Cardiac septum (tissue), 1 donor: ENCODE measurements at regions not wholly inside any gene's neighbourhood (a gene's known extent, or its start where the extent isn't known, plus 50 kb on each side); places are given as distances from the start of the nearest gene placed in this dataset.
"Not testable (repeated sequence)": the region's sequence is repeated elsewhere in the genome, so short reads cannot be mapped to it uniquely, and the experiment has no call there.

Experiments
- DNase-seq: peaks from one replicate; pipeline ENCODE4 v3.0.0-alpha.2; 2020; ENCODE audit warnings: low spot score
- intact Hi-C: fragments of 100-400 bp; cut with DNase I; formaldehyde crosslinking; loops from one replicate; pipeline ENCODE4 v1.14.0; 2022
- donor health status: DM: no; HTN: no; CAD: no.

DNA sequence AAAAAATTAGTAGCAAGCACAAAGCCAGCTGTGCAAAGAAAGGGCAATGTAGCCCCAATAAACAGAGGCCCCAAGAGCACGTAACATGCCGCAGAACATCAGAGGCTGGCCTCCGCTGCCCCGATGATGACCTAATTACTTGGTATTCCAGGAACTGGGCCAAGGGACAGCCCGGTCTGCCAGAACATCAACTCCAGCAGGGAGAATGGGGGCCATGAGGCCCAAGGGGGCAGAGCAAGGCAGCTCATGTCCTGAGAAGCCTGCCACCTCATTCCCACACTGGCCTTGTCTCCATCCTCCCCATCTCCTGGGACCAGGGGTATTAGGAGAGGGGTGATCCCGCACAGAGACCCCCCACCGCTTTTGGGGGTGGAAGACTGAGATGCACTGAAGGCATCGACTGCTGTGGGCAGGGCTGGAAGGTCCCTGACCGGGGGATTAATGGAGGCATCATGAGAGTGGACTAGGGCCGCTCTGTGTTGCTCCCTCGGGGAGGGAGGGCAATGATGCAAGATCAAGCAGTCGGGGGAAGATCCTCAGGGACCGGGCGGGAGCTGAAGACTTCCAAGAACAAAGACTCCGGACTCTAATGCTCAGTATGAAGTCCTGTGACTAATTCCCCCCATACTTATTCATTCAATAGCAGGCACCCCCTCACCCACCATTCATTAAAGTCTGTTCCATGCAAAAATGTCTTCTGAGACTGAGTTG is 192.3 kb downstream of the BCL2L11 start:
- DNase-seq, intact Hi-C loops: not testable (repeated sequence)

DNA sequence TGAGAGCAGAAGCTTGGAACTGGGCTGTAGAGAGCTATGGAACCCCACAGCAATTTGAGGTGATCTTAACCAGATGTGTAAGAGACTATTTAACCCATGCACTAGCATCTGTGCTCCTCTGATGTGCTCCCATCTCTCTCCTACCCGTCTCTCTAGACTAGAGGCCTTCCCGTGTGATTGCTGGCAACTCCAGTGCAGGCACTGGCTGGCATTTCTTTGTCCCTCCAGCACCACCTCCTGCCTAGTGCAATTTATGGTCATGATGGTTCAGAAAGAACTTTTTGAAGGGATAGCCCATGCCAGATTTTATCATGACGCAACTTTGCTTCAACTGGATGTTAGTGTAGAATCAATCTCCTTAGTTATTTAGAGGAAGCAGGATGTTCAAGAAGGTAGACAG is 193.0 kb downstream of the BCL2L11 start:
- DNase-seq, intact Hi-C loops: not testable (repeated sequence)

DNA sequence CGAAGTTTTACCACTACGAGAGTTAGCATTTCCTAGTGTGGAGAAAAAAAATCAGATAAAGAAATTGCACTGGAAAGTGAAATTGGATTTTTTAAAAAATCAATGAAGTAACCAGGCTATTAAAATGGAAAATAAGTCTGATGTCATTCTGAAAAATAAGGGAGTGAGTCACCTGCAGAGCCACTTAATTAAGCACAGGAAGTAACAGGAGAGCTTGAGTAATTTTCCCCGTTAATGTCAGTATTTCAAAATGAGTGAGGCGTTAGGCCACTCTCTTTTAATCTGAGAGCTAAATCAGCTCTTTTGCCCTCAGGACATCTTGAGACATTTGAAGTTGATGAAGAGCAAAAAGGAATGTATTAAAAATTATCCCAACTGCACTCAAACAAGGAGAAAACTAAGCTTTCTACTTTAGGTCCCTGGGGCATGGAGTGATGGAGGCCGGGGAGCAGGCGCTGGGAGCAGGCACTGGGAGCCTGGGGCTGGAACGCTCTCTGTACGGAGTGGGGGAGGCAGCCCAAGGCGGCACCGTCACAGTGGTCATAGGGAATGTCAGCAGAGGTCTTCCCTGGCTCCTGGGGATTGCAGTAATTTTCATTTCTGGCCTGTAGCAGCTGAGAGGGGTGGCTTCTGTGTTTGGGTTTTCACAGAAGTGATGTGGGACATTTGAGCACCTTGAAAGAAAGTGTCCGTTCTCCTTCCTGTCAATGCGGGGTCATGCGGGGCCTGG is 194.6 kb downstream of the BCL2L11 start:
- intact Hi-C loops, DNase-seq: not testable (repeated sequence)

DNA sequence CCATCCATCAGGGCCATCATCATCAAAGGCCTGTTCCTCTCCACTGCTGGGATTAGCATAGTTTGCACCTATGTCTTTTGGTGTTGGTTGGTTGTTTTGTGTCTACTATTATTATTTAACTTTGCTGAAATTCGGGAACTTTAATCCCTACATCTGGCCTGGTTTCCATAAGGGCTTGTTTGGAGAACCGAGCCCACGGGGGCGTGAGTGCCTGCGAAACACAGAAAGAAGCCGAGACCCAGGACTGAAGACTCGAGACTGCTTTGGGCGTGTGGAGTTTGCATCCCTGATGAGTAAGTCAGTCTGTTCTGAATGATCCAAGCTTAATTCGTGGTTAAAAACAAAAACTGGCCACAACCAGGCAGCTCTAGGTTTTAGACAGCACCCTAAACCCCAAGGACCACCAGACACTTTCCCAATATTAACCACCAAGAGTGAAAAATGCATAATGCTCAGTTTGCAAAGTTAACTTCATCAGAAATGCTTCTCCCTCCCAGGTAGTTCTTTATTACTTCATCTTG is 195.6 kb downstream of the BCL2L11 start:
- intact Hi-C loops, DNase-seq: not testable (repeated sequence)

DNA sequence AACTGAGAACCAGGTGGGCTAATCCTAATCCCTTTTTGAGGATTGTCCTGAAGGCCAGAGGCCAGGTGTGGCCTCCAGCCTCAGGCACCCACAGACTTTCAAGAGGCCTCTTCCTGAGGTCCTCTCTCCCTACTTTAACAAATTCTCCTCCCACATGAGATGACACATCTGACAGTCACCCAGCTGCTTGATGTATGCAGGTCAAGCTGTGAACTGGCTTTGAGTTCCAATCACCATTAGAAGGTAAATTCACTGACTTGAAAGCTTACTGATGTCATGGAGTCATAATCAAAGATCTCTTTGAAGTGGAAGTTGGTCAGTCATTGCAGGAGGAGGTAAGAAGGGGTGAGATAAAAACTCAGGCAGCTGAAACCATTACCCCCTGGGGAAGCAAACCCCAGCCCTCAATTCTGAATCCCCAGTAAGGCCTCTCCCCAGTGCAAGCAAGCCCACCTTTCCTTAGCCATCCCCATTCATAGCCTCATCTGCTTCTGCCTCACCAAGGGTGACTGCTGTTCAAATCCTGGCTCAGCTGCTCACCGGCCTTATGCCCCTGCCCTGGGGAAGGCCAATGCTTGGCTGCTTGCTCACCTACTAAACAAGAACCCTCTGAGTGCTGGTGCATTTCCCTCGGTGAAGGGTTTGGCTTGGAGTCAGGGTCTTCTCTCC is 196.3 kb downstream of the BCL2L11 start:
- DNase-seq, intact Hi-C loops: not testable (repeated sequence)

DNA sequence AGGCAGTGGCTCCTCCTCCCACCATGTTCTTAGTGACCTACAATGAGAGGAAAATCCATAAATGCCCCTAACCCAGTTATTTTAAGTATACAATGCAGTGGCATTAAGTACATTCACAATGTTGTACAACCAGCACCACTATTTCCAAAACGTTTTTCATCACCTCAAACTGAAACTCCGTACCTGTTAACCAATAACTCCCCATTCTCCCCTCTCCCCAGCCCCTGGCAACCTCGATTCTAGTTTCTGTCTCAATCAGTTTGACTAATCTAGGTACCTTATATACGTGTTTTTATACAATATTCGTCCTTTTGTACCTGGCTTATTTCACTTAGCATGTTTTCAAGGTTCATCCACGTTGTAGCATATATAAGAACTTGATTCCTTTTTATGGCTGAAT is 198.8 kb downstream of the BCL2L11 start:
- not testable (repeated sequence) for DNase-seq

DNA sequence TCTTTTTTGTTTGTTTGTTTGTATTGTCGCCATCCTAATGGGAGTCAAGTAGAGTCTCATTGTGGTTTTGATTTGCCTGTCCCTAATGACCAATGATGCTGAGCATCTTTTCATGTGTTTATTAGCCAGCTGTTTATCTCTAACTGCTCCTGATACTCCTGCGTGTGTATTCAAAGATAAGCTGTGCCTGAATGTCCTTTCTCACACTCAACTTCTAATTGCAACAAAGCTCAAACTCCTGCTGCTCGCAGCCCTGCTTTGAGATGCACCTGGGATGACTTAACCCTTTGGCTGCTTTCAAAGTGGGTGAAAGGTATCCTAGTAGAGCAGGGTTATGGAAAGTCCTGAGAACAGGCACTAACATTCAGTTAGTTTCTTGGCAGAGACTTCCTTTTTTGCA is 199.6 kb downstream of the BCL2L11 start:
- intact Hi-C loops, DNase-seq: not testable (repeated sequence)

More for the DNA sequence above, 198.8 kb downstream of the BCL2L11 start:
- intact Hi-C loops = not testable (repeated sequence)

DNA sequence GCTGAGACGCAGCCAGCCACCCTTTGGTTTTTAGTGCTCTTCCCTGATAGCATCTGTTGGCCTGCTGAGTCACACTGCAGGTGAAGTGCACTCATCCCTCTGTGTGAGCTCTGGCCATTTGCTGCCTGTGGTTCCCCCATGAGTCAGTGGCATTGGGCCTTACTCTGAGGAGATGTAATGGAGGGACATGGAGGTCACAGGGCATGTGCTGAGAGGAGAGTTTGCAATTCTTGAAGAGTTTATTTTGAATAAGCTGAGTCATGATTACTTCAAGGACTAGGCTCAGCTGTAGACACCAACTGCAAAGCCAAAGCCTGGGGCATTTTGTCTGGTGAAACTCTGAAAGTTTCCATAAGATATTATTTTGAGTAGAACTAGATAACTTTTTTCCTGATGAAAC is 200.3 kb downstream of the BCL2L11 start:
- DNase-seq = not testable (repeated sequence)

DNA sequence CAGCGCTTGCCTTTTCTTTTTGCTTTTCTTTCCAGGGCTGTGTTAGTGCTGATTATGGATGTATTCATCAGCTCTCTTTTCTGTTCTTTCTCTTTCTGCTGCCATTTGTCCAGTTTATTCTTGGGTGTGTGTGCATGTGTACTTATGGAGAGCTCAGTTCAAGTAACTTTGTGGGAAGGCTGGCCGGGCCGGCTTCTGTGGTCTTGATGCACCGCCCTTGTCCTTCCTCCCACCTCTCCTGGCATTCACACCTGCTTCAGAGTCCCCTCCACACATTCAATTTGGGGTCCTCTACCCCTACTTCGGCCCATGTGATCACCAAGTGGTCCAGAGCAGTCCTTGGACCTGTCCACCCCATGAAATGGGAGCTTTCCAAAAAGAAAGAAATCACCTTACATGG is 202.7 kb downstream of the BCL2L11 start:
- intact Hi-C loops, DNase-seq: not testable (repeated sequence)

More for the DNA sequence above, 200.3 kb downstream of the BCL2L11 start:
- intact Hi-C loops = not testable (repeated sequence)

DNA sequence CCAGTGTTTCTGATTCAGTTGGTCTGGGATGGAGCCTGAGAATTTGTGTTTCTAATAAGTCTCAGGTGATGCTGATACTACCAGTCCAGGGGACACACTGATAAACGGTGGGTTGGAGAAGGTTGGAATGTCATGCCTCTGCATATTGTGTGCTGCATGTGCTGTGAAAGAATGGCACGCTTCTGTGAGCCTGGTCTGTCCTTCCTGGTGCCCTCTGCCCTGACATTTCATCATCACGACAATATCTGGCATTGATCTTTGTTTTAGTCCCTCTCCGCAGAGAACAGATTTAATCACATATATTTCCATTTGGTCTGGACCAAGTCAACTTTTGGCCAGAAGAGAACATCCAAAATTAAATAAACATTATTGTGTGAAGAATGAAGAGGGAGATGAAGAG is 207.0 kb downstream of the BCL2L11 start:
- intact Hi-C loops, DNase-seq: not testable (repeated sequence)

DNA sequence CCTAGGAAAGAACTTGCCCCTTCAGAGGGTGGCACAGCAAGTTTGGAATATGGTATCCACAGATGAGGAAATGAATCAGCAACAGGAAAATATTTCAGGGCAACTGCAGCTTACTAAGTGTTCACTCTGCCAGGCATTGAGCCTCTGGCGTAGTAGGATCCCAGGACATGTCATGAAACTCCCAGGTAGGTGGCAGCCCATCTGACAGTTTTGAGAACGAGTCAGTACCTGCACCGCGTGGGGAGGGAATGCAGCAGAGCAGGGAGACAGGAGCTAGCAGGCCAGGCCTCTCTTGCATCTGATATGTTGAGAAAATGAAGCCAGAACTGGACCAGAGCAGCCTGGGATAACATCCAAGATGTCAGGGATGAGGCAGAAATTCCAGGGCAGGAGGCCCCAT is 208.6 kb downstream of the BCL2L11 start:
- intact Hi-C loops, DNase-seq: not testable (repeated sequence)

DNA sequence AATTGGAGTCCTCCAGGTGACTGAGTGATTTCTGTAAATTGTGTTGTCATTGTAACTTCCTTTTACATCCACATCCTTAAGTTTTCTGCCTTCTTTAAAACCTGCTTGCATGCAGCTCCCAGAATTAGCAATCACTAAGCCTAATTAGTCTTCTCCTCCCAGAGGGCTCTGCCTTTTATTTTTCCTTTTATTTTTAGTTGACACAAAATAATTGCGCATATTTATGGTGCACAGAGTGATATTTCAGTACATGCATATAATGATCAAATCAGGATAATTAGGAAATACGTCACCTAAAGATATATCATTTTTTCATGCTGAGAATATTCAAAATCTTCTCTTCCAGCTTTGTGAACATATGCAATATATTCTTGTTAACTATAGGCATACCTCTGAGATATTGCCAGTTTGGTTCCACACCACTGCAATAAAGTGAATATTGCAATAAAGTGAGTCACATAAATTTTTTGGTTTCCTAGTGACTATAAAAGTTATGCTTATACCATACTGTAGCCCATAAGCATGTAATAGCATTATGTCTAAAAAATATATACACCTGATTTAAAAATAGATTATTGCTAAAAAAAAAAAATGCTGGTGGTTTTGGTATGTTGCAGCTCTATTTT is 210.5 kb downstream of the BCL2L11 start:
- intact Hi-C loops, DNase-seq: not testable (repeated sequence)

DNA sequence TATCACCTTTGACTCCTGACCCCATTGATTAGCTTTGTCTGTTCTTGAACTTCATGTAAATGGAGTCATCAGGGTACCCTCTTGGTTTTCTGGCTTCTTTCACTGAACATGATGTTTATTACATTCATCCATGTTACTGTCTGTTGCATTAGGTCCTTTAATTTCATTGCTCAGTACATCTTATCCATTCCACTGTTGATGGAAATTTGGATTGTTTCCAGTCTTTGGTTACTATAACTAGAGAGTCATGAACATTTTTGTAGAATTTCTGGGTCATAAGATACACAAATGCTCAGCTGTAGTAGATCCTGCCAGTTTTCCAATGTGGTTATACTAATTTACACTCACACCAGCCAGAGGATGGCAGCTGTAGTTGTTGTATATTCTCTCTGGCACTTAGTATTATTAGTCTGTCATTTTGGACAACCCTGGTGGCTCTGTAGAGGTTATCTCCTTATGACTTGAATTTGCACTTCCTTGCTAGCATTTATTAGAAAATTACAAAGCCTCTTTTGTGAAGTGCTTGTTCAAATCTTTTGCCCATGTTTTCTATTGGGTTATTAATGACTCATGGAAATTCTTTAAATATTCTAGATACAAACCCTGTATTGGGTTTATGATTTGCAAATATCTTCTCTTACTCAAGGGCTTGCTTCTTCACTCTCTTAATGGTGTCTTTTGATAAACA is 214.7 kb downstream of the BCL2L11 start:
- intact Hi-C loops = not testable (repeated sequence)

DNA sequence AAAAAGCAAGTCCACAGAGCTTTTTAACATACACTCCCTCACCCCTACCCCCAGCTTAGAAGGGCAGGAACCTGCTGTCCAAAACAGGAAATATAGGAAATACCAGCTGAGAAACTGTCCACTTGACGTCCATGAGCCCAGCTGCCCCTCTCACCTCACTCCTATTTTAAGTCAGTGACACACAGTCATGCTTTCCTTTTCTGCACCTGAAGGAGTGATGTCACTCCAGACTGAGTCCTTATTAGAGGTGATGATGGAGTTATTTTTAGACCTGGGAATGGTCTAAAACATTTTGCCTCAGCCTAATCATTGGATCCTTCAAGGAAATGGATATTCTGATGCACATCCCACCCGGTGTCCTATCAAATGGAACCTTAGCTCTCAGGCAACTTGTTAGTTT is 217.8 kb downstream of the BCL2L11 start:
- intact Hi-C loops, DNase-seq: not testable (repeated sequence)

More for the DNA sequence above, 214.7 kb downstream of the BCL2L11 start:
- DNase-seq = not testable (repeated sequence)

DNA sequence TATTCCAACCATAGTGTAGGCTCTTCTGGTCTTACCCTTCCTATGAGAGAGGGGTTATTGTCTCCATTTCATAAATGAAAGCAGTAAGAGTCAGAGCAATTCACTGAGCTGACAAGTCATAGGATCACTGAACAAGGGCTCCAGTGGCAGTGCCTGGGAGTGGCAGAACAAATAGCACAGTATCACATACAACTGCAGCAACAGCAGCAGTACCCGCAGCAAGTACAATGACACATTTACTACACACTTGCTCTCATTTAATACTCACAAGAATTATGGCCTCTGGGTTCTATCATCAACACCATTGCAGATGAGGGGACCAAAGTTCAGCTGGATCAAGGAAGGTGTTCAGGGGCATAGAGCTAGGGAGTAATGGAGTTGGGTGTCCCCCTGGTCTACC is 218.8 kb downstream of the BCL2L11 start:
- DNase-seq, intact Hi-C loops: not testable (repeated sequence)

DNA sequence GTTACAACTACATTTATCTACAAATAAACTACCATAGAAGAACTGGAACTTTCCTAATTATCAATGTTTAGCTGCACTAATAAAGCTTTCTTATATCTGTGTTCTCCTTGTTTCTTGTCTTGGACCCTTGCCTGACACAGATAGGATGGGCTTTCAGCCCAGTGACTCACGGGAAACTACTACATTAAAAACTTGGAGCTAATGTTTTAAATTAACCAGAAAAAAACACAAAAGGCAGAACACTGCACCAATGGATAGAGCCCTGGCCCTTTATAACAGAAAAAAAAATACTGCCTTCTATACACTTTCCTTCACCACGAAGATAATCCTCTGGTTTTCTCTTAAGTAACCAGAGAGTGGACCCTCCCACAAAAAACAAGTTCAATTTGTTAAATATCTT is 223.9 kb downstream of the BCL2L11 start:
- intact Hi-C loops, DNase-seq: not testable (repeated sequence)

DNA sequence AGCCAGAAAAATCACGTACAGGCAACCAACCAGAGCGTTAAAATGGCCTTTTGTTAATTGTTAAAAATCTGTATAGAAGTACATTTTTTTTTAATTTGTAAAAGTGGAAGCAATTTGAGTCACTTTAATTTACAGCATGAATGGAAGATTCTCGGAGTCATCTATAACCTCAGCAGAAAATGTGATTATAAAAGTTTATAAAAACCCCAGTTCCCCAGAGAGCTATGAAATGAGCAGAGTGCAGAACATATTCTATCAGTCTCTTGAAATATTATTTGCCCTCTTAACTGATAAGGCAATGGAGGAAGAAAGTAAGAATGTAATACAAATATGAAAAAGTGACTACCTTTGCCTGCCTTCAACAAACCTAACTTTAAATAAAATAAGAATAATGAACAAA is 224.7 kb downstream of the BCL2L11 start:
- intact Hi-C loops = not testable (repeated sequence)

DNA sequence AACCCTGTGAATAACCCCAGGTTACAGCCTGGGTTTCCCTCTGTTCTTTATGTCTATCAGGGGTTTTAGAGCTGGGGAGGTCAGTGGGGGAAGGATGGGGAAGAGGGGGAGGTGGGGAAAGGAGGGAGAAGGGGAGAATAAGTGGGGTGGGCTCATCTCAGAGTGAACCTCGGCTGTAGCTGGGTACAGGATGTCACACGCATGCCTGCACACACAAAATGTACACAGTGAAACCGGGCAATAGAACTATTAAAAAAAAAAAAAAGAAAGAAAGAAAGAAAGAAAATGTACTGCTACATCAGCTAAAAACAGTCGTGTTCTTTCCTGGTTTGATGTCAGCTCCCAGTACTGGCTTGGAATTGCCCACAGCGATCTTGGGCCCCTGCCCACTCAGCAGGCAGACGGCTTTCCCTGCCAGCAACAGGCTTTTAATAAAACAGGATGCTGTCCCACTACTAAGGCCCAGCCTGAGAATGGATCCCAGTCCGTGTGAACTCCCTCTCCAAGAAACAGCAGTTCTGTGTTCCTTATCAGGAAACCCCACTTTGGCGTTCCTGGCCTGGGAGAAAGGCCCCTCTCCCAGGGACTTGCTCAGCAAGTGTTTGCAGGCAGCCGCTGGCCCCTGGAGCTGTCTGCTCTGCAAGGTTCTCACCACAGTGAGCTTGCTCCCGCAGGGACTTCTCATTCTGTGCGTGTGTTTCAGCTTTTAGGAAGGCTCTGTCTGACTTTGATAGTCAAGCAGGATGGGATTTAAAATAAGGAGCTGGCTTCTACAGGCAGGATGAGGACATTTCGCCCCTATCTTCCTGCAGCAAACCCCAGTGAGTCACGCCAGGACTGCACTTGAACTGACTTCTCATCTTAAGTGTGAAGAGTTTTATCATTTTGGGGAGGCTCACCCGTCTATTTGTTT is 225.6 kb downstream of the BCL2L11 start:
- DNase-seq = peak; percentile 76

More for the DNA sequence above, 224.7 kb downstream of the BCL2L11 start:
- not testable (repeated sequence) for DNase-seq

More for the DNA sequence above, 225.6 kb downstream of the BCL2L11 start:
- intact Hi-C loops = not testable (repeated sequence)
